Right cardiac atrium (tissue), 5 donors: ENCODE measurements at regions not wholly inside any gene's neighbourhood (a gene's known extent, or its start where the extent isn't known, plus 50 kb on each side); places are given as distances from the start of the nearest gene placed in this dataset.
"Not testable (repeated sequence)": the region's sequence is repeated elsewhere in the genome, so short reads cannot be mapped to it uniquely, and the experiment has no call there.

Experiments
- ATAC-seq, 2 donors: fragments of 200-7000 bp; cut with Tn5 transposase; one replicate each; pipeline versions ENCODE4 v1.8.0 to v1.9.1; 2020; ENCODE audit warnings: moderate library complexity in 2 of 2, mild to moderate bottlenecking in 1 of 2
- DNase-seq, 3 donors: peaks; one replicate each; pipeline ENCODE4 v3.0.0-alpha.2; 2020
- H3K27ac ChIP-seq: one replicate; pipeline ENCODE4 v1.5.1; 2013; ENCODE audit warnings: mild to moderate bottlenecking, low read length, control low read depth, moderate library complexity
- H3K27me3 ChIP-seq: one replicate; pipeline ENCODE4 v1.6.1; 2013; ENCODE audit not compliant: control insufficient read depth, insufficient read depth
- H3K4me1 ChIP-seq: one replicate; pipeline ENCODE4 v1.6.1; 2013; ENCODE audit warnings: low read length; ENCODE audit not compliant: control insufficient read depth, insufficient read depth
- H3K4me3 ChIP-seq: one replicate; pipeline ENCODE4 v1.5.1; 2013; ENCODE audit warnings: low read length, control low read depth
- H3K9me3 ChIP-seq: one replicate; pipeline ENCODE4 v1.6.1; 2013; ENCODE audit warnings: low read length; ENCODE audit not compliant: control insufficient read depth
- WGBS: extraction: QIAGEN DNeasy Blood & Tissue Kit; methylation state at CpG from one replicate; pipeline ENCODE4 v1.1.7; 2013; 5-methylcytosine and 5-hydroxymethylcytosine counted together
- intact Hi-C, 4 donors: fragments of 100-400 bp; cut with DNase I; formaldehyde crosslinking; loops; one replicate each; pipeline versions ENCODE4 v1.11.0 to v1.14.0; 2022 to 2023
- donor health status: healthy with polysubstance abuse.
- donor health status: DM: no; HTN: yes; CAD: no.
- donor health status: DM: no; HTN: no; CAD: no.
- donor health status: DM: no; HTN: yes; CAD: no; lungs with severe emphysema.
- donor health status: DM: yes; HTN: yes; CAD: no.

DNA sequence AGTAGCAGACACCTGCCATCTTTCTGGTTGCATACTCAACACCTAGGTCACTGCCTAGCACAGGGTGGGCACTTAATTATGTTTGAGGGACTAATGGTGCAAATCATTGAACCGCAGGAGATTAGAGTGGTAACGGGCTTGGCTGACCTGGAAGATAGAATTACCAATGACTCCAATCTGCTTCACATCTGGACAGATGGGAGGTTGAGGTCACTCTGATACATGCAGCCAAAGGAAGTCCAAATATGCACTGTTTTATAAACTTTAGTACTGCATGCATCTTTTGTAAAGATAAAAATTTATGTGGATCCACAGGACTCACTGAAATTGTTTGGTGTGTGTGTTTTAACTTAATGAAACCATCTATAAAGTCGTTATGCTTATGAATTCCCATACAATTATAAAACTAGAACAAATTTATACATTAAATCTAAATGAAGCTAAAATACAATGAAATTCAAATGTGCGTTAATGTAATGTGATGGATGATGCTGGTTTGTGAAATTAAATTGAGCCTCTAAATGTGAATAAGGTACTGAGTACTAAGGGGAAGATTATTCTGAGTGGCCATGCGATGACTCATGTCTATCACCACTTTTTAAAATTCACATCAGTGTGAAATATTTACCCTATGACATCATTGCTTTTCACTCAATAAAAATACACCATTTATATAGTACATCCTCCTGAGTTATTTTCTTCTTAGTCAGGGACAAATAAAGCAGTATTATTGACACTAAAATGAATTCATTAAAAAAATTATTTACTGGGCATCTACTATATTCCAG is 224.7 kb upstream of the FAM78B start:
- intact Hi-C loops: no loop called here
- no peak overlapping the region for H3K27ac ChIP-seq
- H3K4me3 ChIP-seq: no peak overlapping the region
- WGBS: 59% methylated on average over 5 of the region's 5 CpGs
- H3K9me3 ChIP-seq: no peaks in the 10 kb centered on the region
- no peaks in the 10 kb centered on the region for H3K4me1 ChIP-seq
- ATAC-seq: no peak
- no peak for DNase-seq
- H3K27me3 ChIP-seq: no peaks in the 10 kb centered on the region

- H3K4me3 ChIP-seq: no peak overlapping the region
- H3K27ac ChIP-seq: no peak overlapping the region
- no peaks in the 10 kb centered on the region for H3K27me3 ChIP-seq
- H3K4me1 ChIP-seq: no peaks in the 10 kb centered on the region
- H3K9me3 ChIP-seq: no peaks in the 10 kb centered on the region
- ATAC-seq (no peak), DNase-seq (no peak)
- intact Hi-C loops: no loop called here
Measured at GRCh38 chr1:166395729-166396128, 228.9 kb upstream of the FAM78B start.

DNA sequence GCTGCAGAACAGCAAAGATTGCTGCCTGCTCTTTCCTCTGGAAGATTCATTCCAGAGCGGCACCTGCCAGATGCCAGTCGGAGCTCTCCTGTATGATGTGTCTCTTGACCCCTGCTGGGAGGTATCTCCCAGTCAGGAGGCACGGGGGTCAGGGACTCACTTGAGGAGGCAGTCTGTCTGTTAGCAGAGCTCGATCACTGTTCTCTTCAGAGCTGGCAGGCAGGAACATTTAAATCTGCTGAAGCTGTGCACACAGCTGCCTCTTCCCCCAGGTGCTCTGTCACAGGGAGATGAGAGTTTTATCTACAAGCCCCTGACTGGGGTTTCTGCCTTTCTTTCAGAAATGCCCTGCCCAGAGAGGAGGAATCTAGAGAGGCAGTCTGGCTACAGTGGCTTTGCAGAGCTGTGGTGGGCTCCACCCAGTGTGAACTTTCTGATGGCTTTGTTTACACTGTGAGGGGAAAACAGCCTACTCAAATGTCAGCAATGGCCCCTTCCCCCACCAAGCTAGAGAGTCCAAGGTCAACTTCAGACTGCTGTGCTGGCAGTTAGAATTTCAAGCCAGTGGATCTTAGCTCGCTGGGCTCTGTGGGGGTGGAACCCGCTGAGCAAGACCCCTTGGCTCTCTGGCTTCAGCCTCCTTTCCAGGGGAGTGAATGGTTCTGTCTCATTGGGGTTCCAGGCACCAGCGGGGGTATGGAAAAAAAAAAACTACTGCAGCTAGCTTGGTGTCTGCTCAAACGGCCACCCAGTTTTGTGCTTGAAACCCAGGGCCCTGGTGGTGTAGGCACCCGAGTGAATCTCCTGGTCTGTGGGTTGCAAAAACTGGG is 242.7 kb upstream of the FAM78B start:
- ATAC-seq, H3K27me3 ChIP-seq, H3K4me1 ChIP-seq, H3K27ac ChIP-seq, H3K4me3 ChIP-seq, intact Hi-C loops, H3K9me3 ChIP-seq: not testable (repeated sequence)
- DNase-seq: peak in 1 of 3 donors; percentile 6
- 40% methylated on average over 9 of the region's 9 CpGs for WGBS

GRCh38 chr1:166410083-166410385 is 243.2 kb upstream of the FAM78B start:
- Histone ChIP-seq H3K9me3 (no peaks in the 10 kb centered on the region), H3K27ac (no peak overlapping the region), H3K27me3 (no peaks in the 10 kb centered on the region), H3K4me3 (no peak overlapping the region), H3K4me1 (no peaks in the 10 kb centered on the region)
- intact Hi-C loops: no loop called here
- ATAC-seq (no peak), DNase-seq (no peak)
- WGBS: 72% methylated on average over 3 of the region's 3 CpGs

- H3K9me3 ChIP-seq, ATAC-seq, H3K4me3 ChIP-seq, H3K4me1 ChIP-seq, intact Hi-C loops, H3K27me3 ChIP-seq, H3K27ac ChIP-seq: not testable (repeated sequence)
- peak in 1 of 3 donors; percentile 11 for DNase-seq
- WGBS: 78% methylated on average over 7 of the region's 7 CpGs
Measured at GRCh38 chr1:166416831-166417230, 250.0 kb upstream of the FAM78B start.

GRCh38 chr1:166418344-166418933 is 251.6 kb upstream of the FAM78B start:
- Histone ChIP-seq H3K9me3 (no peaks in the 10 kb centered on the region), H3K4me1 (no peaks in the 10 kb centered on the region), H3K4me3 (no peak overlapping the region), H3K27me3 (no peaks in the 10 kb centered on the region), H3K27ac (no peak overlapping the region)
- ATAC-seq (no peak), DNase-seq (no peak)
- intact Hi-C loops: no loop called here
- WGBS: 61% methylated on average over 3 of the region's 3 CpGs

GRCh38 chr1:166422586-166422985 is 255.8 kb upstream of the FAM78B start:
- WGBS: 48% methylated on average over 4 of the region's 4 CpGs
- DNase-seq: peak in 1 of 3 donors; percentile 9
- H3K4me3 ChIP-seq, H3K27ac ChIP-seq, intact Hi-C loops, H3K27me3 ChIP-seq, ATAC-seq, H3K4me1 ChIP-seq, H3K9me3 ChIP-seq: not testable (repeated sequence)

DNA sequence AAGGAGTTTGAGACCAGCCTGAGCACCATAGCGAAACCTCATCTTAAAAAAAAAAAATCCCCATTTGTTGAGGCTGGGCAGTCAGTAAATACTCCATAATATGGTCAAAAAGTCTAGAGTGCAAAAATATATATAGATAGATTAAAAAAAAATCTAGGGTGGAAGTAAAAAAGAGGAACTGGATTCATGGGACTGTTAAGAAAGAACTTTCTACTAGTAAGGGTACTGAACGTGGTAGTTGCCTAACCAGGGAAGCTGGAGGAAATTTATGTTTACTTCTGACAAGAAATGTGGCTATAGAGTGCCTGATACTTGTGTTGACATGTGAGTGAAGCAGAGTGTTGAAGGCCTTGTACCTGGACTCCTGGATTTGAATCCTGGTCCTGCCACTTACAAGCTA is 265.9 kb upstream of the FAM78B start:
- no peak for DNase-seq
- no peak for ATAC-seq
- intact Hi-C loops: loop anchor here (5.0 to 10.0 kb wide), 2 partner anchors 505 to 508 kb away; no protein-coding TSS in a partner anchor
- Histone ChIP-seq H3K4me1 (no peaks in the 10 kb centered on the region), H3K27ac (no peak overlapping the region), H3K4me3 (no peak overlapping the region), H3K9me3 (no peaks in the 10 kb centered on the region), H3K27me3 (no peaks in the 10 kb centered on the region)
- WGBS: 68% methylated on average over 2 of the region's 2 CpGs

- not testable (repeated sequence) for H3K27ac ChIP-seq, H3K4me1 ChIP-seq, DNase-seq, H3K4me3 ChIP-seq, H3K27me3 ChIP-seq, H3K9me3 ChIP-seq
- WGBS: 25% methylated on average over 7 of the region's 7 CpGs
- intact Hi-C loops: loop anchor here (5.0 to 10.0 kb wide), 2 partner anchors 506 to 509 kb away; no protein-coding TSS in a partner anchor
- peak in 1 of 2 donors; percentile 38 for ATAC-seq
Measured at GRCh38 chr1:166433404-166434304, 266.9 kb upstream of the FAM78B start.

DNA sequence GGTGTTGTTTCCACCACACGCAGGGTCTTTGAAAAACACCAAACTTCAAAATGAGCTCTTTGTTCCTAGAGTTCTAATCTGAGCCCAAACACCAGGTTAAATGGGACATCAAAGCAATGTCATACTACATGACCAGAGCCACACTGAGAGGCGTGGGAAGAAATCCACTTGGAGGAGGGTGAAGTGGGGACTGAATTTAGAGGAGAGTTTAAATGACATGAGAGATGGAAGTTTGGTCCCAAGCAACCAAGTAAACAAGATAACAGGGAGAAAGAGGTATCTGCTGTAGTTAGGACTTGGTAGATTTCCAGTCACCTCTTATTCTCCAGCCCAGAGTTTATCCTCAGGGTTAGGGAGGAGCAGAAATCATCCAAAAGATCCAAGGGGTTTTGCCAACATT is 290.9 kb upstream of the FAM78B start:
- Histone ChIP-seq H3K4me1 (no peaks in the 10 kb centered on the region), H3K9me3 (no peaks in the 10 kb centered on the region), H3K4me3 (no peak overlapping the region), H3K27ac (no peak overlapping the region), H3K27me3 (no peaks in the 10 kb centered on the region)
- DNase-seq: no peak
- WGBS: 61% methylated on average over 2 of the region's 2 CpGs
- peak in 1 of 2 donors; percentile 52 for ATAC-seq
- intact Hi-C loops: no loop called here
